GM21576 (cell line): ENCODE measurements at regions not wholly inside any gene's neighbourhood (a gene's known extent, or its start where the extent isn't known, plus 50 kb on each side); places are given as distances from the start of the nearest gene placed in this dataset.

Source experiments
- ATAC-seq: cut with Tn5 transposase; IDR thresholded peaks from one replicate; pipeline ENCODE4 v1.9.1; 2021; ENCODE audit warnings: mild to moderate bottlenecking, moderate library complexity; ENCODE audit not compliant: unreplicated experiment

DNA sequence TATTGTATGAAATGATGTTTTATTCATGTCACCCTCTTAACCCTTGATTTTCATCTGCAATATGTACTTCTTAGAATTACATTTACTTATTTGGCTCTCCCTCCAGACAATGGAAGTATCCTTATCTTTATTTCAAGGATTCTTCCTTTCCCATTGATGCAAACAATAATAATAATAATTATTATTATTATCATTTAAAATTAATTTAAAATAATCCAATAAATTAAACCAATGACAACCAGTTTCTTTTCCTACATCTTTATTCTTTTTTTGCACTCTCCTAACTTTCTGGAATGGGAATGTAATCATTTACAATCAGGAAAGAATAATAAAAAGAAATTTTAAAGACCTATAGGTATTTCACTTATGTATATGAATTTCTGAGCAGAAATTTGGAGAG lies 504.4 kb downstream of the INHBA start:
- no peak for ATAC-seq

DNA sequence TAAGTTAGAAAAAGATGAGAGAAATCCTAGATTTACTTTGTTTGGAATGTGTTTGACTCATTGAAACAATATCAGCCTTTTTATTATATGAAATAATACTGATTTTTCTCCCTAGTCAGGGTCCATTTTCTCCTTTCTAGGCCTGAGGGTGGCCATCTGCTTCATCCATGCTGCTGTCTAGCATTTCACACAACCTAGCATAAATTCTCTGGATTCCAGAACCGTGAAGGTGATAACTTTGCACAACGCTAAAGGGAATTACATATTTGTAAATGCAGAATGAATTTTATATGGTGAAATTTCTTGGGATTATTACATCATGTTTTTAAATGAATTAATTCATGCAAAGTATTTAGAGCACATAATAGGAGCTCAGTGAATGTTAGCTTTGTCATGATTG lies 505.1 kb downstream of the INHBA start:
- ATAC-seq: no peak

DNA sequence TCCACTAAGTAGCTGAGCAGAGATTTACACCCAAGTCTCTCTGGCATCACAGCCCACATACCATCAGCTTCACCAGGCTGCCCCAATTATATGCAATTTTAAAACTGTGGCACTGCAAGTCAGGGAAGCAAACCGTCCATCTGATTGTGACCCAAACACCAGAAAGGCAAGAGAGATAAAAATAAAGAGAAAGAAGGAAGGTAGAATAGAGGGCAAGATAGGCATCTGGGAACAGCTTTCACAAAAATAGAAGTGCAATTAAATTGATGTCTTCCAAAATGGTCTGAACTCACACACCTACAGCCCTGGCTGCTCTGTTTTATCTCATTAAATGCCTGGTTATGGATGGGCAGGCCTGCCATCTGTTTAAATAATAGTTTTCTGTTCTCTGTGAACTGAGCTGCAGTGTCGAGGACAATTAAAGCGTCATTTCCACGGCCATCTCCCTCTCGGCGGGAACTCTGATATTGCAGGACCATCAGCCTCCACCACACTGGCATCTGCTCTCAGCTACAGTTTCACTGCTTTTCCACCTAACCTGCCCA lies 509.1 kb downstream of the INHBA start:
- ATAC-seq: no peak

DNA sequence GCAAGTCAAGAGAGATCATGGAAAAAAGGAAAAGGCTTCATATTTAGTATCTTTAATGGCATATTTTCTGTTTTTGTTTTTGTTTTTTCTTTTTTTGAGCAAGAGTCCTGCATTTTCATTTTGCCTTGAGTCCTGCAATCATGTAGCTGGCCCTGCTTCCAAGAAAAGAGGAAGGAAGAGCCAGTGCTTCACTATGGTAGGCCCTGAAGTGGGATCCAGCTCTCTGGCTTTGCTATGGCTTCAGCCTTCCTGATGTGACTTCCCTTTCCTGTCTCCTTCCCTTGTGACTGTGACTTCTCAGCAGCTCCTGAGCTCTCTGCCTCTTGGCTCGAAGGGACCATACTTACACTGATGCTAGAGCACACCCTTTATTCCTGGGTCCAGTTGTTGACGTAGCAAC lies 512.3 kb downstream of the INHBA start:
- no peak for ATAC-seq

DNA sequence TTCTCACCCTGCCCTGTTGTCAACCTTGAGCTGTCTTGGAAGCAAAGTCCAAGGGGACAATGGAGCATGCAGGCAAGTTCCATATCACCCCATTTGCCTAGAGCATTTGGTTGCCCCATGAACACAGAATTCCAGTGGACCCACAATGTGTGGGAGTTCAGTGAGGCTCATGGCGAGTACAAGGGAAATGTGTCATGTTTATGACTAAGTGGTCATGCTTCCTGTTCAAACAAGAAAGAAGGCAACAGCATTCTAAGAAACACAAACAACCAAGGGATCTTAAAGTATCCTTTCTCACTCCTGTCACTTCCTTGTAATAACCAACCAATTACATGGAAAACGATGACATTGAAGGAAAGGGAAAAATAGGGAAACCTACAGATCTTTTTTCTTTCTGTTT lies 513.0 kb downstream of the INHBA start:
- ATAC-seq: no peak

DNA sequence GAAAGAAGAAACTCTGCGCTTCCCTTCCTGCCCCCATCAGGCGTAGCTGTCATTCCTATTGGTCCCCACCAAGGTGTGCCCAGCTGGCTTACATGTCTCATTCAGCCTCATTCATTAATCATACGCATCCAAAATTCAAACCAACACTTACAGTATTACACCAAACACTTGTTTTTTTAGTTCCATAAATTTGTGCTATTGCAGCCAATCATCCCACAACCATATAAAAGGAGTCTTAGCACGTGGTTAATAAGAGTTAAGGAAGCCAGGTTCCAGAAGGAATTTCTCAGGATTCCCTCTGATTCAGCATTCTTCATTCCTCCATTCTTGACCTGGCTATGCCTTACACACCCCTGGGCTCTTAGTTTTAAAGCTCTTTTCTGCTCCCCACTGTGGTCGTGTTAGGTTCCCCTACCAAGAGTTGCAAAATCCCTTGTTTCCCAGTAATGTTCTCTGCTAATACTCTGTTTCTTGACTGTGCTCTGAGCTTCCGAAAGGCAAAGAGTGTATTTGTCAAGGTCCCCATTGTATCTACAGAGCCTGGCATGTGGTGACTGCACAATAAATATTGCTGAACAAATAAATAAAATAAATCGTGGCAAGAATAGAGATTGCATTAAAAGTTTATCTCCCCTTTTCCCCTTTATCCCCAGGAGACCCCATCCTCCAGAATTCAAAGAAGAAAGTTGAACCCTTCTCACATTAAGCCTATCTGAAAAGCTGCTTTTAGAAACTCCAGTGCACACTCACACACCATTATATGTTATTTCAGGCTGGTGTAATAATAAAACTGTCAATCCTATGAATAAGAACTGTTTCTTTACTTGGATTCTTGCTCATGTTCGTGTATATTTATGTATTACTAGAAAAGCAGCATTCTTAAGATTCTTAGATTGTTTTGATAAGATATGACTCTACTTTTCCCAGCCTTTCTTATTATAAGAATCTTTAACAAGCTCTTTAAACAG lies 514.4 kb downstream of the INHBA start:
- ATAC-seq: no peak

DNA sequence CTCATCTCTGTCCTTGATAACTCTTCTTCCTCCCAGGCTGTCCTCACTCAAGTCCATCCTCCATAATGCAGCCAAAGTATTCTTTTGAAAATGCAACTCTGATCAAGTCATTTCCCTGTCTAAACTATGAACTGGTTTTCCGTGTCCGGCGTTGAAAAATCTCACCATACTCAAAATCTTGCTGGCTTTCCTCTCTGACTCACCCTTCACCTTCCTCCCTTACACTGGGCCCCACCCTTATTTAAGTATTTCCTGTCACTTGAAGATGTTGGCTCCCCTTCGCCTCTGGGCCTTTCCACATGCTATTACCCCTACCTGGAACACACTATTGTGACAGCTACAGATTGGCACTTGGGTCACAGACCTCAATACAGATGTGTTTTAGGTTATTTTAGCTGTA lies 515.6 kb downstream of the INHBA start:
- no peak for ATAC-seq

DNA sequence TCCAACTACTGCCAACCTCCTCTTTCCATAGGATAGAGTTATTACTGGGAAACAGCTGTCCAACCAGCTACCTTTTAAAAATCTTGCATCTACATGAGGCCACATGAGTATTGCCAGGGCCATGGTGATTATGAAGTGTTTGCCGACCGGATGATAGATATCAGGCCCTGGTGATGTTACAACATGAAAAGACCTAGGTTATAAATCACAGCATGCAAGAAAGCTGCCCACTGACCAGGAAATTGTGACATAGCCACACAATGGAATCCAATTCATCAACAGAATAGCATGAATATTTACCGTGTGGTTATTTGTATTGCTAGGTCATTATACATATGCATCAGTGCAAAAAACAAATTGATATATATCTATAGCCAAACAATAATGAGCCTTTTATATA lies 517.0 kb downstream of the INHBA start:
- no peak for ATAC-seq

DNA sequence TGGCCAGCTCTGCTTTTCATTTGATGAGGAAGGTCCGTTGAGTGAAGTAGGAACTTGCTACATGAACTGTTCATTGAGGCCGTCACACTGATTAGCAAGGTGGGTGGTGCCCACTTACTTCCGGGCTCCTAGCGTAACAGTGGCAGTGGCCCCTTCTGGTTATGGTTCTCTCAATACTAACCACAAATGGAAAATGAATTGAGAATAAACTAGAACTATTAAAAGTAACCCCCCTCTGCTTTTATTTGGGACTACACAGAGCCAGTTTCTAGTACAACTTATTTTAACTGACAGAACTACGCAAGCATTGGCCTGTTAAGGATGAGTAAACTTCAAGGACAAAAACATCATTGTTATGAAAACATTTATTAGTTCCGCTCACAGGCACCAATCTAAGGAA lies 519.1 kb downstream of the INHBA start:
- no peak for ATAC-seq

DNA sequence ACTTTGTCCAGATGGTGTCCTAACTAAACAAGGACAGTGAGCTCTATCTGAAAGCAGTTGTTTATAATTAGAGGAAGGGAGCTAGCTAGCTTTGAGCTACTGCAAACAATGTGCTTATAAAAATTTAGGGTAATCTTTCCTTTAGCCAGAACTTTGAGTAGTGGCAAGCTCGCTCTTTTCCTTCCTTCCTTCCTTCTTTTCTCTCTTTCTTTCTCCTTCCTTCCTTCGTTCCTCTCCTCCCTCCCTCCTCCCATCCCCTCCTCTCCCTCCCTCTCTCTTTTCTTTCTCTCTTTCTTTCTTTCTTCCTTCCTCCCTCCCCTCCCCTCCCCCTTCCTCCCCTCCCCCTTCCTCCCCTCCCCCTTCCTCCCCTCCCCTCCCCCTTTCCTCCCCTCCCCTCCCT lies 520.1 kb downstream of the INHBA start:
- no peak for ATAC-seq

DNA sequence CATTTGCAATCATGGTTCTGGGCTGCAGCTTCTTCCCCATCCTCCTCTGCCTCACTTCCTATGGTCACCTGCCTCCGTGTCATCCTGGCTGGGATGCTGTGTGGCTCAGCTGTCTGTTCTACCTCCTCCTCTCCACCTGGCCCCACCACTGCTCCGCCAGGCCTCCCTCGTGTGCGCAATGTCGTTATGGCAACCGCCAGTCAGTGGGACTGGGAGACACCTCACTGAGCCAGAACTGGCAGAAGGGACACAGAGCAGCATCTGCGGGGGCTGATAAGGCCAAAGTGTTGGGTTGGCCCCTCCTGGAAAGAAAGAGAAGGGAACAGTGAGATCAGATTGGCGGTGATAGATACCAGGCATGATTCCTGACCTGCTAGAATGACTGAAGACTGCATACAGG lies 527.5 kb downstream of the INHBA start:
- ATAC-seq: no peak

DNA sequence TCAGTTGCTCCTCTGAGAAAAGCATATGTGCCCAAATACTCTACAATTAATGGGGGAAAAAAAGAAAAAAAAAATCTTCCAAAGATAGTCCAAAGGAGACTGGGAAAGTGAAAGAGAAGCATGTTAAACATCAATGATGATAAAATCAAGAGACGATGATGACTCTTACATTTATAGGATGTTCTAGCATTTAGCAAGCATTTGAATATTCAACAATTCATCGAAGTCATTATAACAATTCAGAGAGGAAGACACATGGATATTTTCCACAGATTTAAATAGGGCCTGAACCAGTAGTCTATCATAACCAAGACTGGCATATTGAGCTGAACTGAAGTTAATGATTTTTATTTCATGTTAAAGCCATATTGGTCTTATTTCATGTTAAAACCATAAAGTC lies 528.4 kb downstream of the INHBA start:
- ATAC-seq: no peak

DNA sequence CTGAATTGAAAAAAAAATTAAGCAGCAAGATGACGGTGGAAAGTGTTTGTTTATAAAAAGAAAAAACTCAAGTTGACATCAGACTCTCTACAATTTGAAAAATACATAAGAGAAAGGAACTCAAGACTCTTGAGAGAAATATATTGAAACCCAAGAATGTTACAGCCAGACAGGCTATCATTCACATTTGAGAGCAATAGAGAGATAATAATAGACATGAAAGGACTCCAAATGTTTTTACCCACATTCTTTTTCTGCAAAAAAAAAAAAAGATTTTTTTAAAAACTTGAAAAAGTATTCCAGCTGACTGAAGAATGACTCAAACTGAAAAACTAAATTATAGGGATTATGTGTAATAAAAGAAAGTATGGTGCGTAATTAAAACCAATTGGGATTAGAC lies 532.4 kb downstream of the INHBA start:
- no peak for ATAC-seq

DNA sequence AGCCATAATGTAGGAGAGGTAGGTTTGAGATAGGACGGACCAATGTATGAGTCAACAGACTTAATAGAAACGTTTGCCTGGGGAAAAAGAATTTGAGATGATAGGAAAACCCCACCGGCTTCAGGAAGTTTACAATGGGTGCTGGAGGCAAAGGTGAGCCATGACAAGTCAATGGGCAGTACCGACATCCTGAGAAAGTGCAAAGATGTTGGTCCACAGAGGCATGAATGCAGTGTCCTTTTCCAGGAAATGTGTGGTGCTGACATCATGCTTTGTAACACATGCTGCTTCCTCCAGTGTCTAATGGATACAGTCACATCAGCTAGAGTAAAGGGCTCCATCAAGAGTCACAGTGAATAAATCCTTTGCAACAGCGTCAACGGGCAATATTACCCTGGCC lies 533.6 kb downstream of the INHBA start:
- ATAC-seq: no peak

DNA sequence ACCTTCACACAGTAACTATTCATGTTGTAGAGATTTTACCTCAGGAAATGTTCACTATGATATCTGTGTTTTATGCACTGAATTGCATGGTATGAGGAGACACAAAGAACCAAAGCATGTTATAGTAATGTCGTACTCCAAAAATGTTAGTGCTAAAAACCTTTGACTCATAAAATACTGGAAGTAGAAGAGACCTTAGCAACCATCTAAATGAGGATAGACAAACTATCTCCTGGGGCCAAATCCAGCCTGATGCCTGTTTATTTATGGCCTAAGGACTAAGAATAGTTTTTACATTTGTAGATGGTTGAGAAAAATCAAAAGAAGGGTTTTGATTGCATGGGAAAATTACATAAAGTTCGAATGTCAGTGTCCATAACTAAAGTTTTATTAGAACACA lies 535.1 kb downstream of the INHBA start:
- no peak for ATAC-seq

DNA sequence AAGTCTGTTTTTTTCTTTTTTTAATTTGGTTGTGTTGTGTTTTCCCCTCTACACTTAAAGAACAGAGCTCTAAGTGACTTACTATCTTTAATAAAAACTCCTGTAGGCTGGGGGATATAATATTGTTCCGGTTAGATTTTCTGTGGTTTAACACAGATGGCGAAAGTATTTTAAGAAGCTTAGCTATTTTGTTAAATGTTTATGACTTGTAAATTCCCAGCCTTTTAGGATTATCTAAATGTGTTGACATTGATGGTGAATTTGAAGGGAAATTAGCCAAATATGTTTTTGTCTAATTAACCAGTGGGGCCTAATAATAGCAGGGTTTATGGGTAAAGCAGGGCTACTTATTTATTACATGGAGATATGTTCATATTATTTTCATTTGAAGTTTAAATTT lies 538.5 kb downstream of the INHBA start:
- no peak for ATAC-seq

DNA sequence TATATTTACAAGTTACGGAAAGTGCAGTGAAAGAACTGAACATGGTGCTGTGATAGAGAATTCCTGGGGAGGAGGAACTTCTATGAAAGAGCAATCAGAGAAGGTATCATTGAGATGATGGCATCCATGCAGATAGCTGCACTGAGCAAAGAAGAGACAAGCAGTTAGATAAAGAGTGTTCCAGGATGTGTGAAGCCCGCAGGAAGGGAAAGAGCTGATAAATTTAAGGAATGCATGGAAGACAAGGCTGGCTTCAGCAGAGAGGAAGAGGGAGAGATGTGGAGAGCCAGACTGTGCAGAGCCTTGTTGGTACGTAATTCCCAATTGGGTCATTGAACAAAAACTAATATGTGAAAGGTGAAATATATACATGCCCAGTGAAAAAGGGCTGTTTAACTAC lies 538.9 kb downstream of the INHBA start:
- no peak for ATAC-seq

DNA sequence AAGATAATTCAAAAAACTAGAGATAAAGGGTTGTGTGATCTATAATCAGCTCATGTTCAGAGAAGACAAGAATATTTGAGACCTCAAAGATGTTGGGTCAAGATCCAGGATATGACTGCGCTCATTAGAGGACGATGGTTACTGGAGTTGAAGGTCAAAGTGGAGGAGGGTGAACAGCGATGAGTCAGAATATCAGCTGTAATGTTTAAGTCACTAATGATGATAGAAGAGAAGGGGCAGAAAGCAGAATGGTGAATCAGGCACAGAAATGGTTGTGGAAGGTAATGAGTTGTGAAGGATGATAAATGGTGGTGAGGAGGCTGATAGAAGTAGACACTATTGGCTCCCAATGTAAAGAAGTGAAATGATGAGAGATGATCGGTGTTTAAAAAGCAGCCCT lies 540.3 kb downstream of the INHBA start:
- no peak for ATAC-seq

DNA sequence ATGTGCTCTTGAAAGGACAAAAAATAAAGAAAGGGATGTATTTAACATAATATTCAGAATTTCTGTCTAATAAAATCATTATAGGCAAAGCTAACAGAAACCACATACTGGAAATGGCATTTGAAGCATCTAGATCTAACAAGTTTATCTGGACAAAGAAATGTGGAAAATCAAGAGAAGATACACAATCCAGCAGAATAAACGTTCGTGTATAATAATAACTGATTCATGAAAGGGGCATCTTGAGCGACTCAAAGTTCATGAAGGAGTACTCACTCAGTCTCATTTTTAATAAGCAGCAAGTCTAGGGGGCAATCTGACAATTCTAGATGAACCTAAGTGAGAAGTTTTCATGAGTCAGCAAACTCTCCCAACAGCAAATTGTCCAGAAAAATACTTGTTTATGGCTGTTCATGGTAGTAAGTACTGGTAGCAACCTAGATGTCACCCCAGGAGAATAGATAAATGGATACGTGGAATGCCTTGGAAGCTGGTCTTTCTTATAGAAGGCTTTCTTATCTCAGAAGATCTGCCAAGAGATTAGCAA lies 541.8 kb downstream of the INHBA start:
- no peak for ATAC-seq

DNA sequence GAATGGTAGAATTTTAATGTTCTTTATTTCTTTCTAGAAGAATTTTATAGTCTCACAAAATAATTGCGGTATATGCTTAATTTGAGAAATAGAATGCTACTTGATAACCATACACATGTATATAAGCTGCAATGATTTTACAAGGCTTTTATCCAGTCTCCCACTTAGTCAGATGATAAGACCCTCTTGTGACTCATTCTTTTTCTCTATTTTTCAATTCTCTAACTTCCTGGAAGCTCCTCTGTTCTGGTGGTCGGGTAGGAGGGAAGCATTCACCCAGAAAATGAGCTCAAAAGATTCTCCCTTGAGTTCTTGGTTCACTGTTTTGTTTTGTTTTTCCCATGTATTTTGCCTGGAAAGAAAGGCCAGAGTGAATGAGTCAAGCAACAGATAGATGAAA lies 546.6 kb downstream of the INHBA start:
- no peak for ATAC-seq

DNA sequence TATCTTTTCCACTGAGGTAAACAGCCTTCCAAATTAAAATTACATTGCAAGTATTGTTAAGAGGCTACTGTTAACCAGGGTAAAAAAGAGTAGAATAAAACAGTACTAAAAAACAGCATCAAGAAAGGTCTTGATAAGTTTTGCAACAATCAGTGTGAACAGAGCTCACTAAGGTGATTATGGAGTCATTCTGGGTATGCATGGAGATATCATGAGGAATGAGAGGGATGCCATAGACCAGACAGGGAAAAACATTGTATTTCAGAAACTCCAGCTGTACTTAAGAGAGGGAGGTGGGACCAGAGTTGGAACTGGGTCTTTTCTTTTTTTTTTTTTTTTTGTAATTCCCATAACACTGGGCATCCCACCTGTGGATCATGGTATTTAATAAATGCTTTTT lies 549.6 kb downstream of the INHBA start:
- no peak for ATAC-seq

DNA sequence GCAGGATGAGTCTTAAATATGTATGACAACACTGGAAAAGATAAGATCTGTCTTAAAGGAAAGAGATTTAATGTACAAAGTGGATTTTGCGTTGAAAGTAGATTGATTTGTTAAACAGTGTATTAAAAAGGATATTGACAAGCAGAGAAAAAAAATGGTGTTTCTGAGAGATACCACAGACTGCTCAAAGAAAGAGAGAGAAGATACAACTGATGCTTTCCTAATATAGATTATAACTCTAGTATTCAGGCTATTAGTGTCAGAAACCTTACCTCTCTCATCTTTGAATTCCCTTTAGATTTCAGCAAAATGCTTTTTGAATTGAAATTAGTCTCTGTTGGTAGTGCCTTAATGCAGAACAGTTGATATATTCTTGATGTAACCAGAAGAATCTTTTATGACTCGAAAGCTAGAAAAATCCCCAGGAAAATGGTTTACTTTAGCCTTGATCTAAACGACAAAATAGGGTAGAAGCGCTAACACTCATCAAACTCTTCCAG lies 550.7 kb downstream of the INHBA start:
- no peak for ATAC-seq
